GM23338 (cell line): ENCODE measurements at regions not wholly inside any gene's neighbourhood (a gene's known extent, or its start where the extent isn't known, plus 50 kb on each side); places are given as distances from the start of the nearest gene placed in this dataset.

Experiments
- CREB1 ChIP-seq: fragments of 250-450 bp; sonication (Bioruptor Pico); IDR thresholded peaks from 2 replicates; pipeline ENCODE4 v1.5.0; 2020; ENCODE audit warnings: low read depth, mild to moderate bottlenecking, moderate library complexity
- CTCF ChIP-seq, 2 experiments: fragments of 200-600 bp in 1 of 2; sonication (generic) in 1 of 2; conservative IDR thresholded peaks; 2 replicates each; pipeline versions ENCODE4 v1.5.1 to v1.6.1; 2016 to 2017; ENCODE audit warnings: antibody characterized with exemption in 2 of 2, low read depth in 2 of 2, mild to moderate bottlenecking in 2 of 2, moderate library complexity in 1 of 2

- TF ChIP-seq CTCF (conservative IDR thresholded peaks at IDR 0.05; ENCODE audit: low read depth in 2 of 2) = no peak
- no peak for TF ChIP-seq CREB1 (CRISPR knock-in tag)
These were observed 65.3 kb upstream of the CCSER1 start for GRCh38 chr4:90061881-90062280.
